Endothelial cell of umbilical vein (primary cell): ENCODE measurements at regions not wholly inside any gene's neighbourhood (a gene's known extent, or its start where the extent isn't known, plus 50 kb on each side); places are given as distances from the start of the nearest gene placed in this dataset.

ENCODE experiments used
- EZH2 ChIP-seq: IDR thresholded peaks from 2 replicates; pipeline ENCODE4 v1.6.1; 2012; ENCODE audit warnings: borderline replicate concordance, low read depth, mild to moderate bottlenecking, moderate library complexity, low read length, inconsistent platforms; ENCODE audit not compliant: severe bottlenecking
- FOS ChIP-seq: IDR thresholded peaks from 2 replicates; pipeline ENCODE4 v1.6.1; 2011; ENCODE audit warnings: mild to moderate bottlenecking, low read length, moderate library complexity, borderline replicate concordance; ENCODE audit not compliant: insufficient read depth
- MYC ChIP-seq: IDR thresholded peaks from one replicate; pipeline ENCODE4 v1.6.1; 2011; ENCODE audit warnings: mild to moderate bottlenecking, low read depth, low read length
- POLR2A ChIP-seq: IDR thresholded peaks from 2 replicates; pipeline ENCODE4 v1.6.1; 2012; ENCODE audit warnings: low read depth, mild to moderate bottlenecking, control low read depth, low read length
- POLR2AphosphoS5 ChIP-seq: IDR thresholded peaks from 2 replicates; pipeline ENCODE4 v1.6.1; 2012; ENCODE audit warnings: low read depth, mild to moderate bottlenecking, control low read depth, low read length, moderate library complexity; ENCODE audit not compliant: insufficient read depth
- TF ChIP-seq, protein P1 (sequence below), 2 donors: IDR thresholded peaks; 1 replicate in 1 of 2; 2 replicates in 1 of 2; pipeline ENCODE4 v1.5.1; 2011; ENCODE audit warnings: low read length in 2 of 2, mild to moderate bottlenecking in 2 of 2, moderate library complexity in 2 of 2, control low read depth in 1 of 2, inconsistent platforms in 1 of 2, low read depth in 1 of 2; ENCODE audit not compliant: insufficient read depth in 1 of 2; ENCODE audit errors: extremely low read depth in 1 of 2
- TF ChIP-seq, protein P2 (sequence below): IDR thresholded peaks from 2 replicates; pipeline ENCODE4 v1.6.1; 2011; ENCODE audit not compliant: insufficient read depth, insufficient read length

DNA sequence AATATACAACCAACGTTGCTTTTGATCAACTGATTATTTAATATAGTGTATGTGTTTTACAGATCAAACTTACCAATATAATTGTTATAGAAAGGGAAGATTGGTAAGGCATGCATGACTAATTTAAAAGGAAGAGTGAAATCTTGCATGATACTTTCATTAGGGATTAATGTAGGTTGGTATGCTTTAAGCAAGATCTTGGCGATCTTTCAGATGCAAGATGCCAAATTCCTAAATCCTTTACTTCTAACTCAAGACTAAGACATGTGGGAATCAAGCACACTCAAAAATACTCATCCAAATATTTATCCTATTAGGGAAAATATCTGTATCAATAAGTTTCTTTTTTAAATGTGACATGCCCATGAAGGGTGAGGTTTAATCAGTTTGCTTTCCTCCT is 321.4 kb upstream of the MEOX2 start:
- TF ChIP-seq, protein P1, sequence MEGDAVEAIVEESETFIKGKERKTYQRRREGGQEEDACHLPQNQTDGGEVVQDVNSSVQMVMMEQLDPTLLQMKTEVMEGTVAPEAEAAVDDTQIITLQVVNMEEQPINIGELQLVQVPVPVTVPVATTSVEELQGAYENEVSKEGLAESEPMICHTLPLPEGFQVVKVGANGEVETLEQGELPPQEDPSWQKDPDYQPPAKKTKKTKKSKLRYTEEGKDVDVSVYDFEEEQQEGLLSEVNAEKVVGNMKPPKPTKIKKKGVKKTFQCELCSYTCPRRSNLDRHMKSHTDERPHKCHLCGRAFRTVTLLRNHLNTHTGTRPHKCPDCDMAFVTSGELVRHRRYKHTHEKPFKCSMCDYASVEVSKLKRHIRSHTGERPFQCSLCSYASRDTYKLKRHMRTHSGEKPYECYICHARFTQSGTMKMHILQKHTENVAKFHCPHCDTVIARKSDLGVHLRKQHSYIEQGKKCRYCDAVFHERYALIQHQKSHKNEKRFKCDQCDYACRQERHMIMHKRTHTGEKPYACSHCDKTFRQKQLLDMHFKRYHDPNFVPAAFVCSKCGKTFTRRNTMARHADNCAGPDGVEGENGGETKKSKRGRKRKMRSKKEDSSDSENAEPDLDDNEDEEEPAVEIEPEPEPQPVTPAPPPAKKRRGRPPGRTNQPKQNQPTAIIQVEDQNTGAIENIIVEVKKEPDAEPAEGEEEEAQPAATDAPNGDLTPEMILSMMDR (IDR thresholded peaks at IDR 0.05; ENCODE audit: extremely low read depth in 1 of 2, insufficient read depth in 1 of 2, low read depth in 1 of 2, low read length in 2 of 2), result no peak
- TF ChIP-seq EZH2, result no peak
- TF ChIP-seq, protein P2, sequence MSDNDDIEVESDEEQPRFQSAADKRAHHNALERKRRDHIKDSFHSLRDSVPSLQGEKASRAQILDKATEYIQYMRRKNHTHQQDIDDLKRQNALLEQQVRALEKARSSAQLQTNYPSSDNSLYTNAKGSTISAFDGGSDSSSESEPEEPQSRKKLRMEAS, result no peak
- no peak for TF ChIP-seq POLR2AphosphoS5
- TF ChIP-seq POLR2A, result no peak
- TF ChIP-seq MYC, result no peak
- no peak for TF ChIP-seq FOS
